Naive thymus-derived CD4-positive, alpha-beta T cell (primary cell): ENCODE measurements at regions not wholly inside any gene's neighbourhood (a gene's known extent, or its start where the extent isn't known, plus 50 kb on each side); places are given as distances from the start of the nearest gene placed in this dataset.

ENCODE experiments used
- ATAC-seq: fragments of 150-1000 bp; cut with Tn5 transposase; 2 replicates; pipeline ENCODE4 v1.10.0; 2021; ENCODE audit warnings: mild to moderate bottlenecking, moderate library complexity
- CTCF ChIA-PET: fragments of 350-600 bp; sonication (Branson Sonifier 250); formaldehyde crosslinking; loops from one replicate; lab custom pipeline; 2021; ENCODE audit warnings: antibody characterized with exemption; lab: Charles Lee
- POLR2A ChIA-PET: fragments of 350-600 bp; sonication (Branson Sonifier 250); formaldehyde crosslinking; loops from one replicate; lab custom pipeline; 2021; ENCODE audit warnings: antibody characterized with exemption, inconsistent platforms; lab: Charles Lee
- DNase-seq, 9 donors: peaks; one replicate each; pipeline versions ENCODE4 v3.0.0 to v3.0.0-alpha.2; 2020 to 2022; ENCODE audit warnings: mixed read lengths in 1 of 9
- H3K27ac ChIP-seq: one replicate; pipeline ENCODE4 v1.7.0; 2013; ENCODE audit warnings: mild to moderate bottlenecking, low read depth, low read length, moderate library complexity
- H3K27me3 ChIP-seq, 2 donors: one replicate each; pipeline ENCODE4 v1.7.0; 2013; ENCODE audit warnings: low read length in 2 of 2, mild to moderate bottlenecking in 2 of 2, moderate library complexity in 2 of 2; ENCODE audit not compliant: control insufficient read depth in 2 of 2, insufficient read depth in 2 of 2
- H3K36me3 ChIP-seq, 3 experiments: 1 replicate in 2 of 3; 2 replicates in 1 of 3; pipeline ENCODE4 v1.7.0; 2013; ENCODE audit warnings: low read length in 3 of 3, mild to moderate bottlenecking in 3 of 3, moderate library complexity in 1 of 3; ENCODE audit not compliant: insufficient read depth in 3 of 3, control insufficient read depth in 2 of 3
- H3K4me1 ChIP-seq, 2 donors: one replicate each; pipeline ENCODE4 v1.7.0; 2013; ENCODE audit warnings: low read length in 2 of 2, mild to moderate bottlenecking in 2 of 2, moderate library complexity in 1 of 2; ENCODE audit not compliant: control insufficient read depth in 2 of 2, insufficient read depth in 2 of 2
- H3K4me3 ChIP-seq: 2 replicates; pipeline ENCODE4 v1.7.0; 2013; ENCODE audit warnings: mild to moderate bottlenecking, low read length
- H3K9me3 ChIP-seq, 3 experiments: 1 replicate in 2 of 3; 2 replicates in 1 of 3; pipeline ENCODE4 v1.7.0; 2013; ENCODE audit warnings: low read length in 3 of 3; ENCODE audit not compliant: control insufficient read depth in 2 of 3
- H3K27ac Mint-ChIP-seq, 9 donors: one replicate each; pipeline ENCODE4 v1.8.0; 2020 to 2022; ENCODE audit warnings: mixed read lengths in 9 of 9, mild to moderate bottlenecking in 8 of 9, moderate library complexity in 5 of 9, inconsistent platforms in 2 of 9
- H3K27me3 Mint-ChIP-seq, 5 donors: one replicate each; pipeline ENCODE4 v1.8.0; 2021 to 2022; ENCODE audit warnings: mixed read lengths in 5 of 5, mild to moderate bottlenecking in 1 of 5
- H3K36me3 Mint-ChIP-seq, 5 donors: one replicate each; pipeline ENCODE4 v1.8.0; 2020 to 2022; ENCODE audit warnings: mixed read lengths in 5 of 5, mild to moderate bottlenecking in 3 of 5, inconsistent platforms in 1 of 5
- H3K4me1 Mint-ChIP-seq, 7 donors: one replicate each; pipeline ENCODE4 v1.8.0; 2020 to 2022; ENCODE audit warnings: mixed read lengths in 7 of 7, mild to moderate bottlenecking in 3 of 7, inconsistent platforms in 1 of 7
- H3K4me3 Mint-ChIP-seq, 10 donors: one replicate each; pipeline ENCODE4 v1.8.0; 2020 to 2022; ENCODE audit warnings: mild to moderate bottlenecking in 10 of 10, mixed read lengths in 10 of 10, moderate library complexity in 6 of 10, inconsistent platforms in 2 of 10
- H3K9me3 Mint-ChIP-seq, 11 donors: one replicate each; pipeline ENCODE4 v1.8.0; 2020 to 2022; ENCODE audit warnings: mixed read lengths in 11 of 11, mild to moderate bottlenecking in 4 of 11, inconsistent platforms in 1 of 11, moderate library complexity in 1 of 11
- intact Hi-C, 2 donors: fragments of 100-400 bp; cut with micrococcal nuclease; formaldehyde crosslinking; loops; one replicate each; pipeline ENCODE4 v1.15.1; 2023

DNA sequence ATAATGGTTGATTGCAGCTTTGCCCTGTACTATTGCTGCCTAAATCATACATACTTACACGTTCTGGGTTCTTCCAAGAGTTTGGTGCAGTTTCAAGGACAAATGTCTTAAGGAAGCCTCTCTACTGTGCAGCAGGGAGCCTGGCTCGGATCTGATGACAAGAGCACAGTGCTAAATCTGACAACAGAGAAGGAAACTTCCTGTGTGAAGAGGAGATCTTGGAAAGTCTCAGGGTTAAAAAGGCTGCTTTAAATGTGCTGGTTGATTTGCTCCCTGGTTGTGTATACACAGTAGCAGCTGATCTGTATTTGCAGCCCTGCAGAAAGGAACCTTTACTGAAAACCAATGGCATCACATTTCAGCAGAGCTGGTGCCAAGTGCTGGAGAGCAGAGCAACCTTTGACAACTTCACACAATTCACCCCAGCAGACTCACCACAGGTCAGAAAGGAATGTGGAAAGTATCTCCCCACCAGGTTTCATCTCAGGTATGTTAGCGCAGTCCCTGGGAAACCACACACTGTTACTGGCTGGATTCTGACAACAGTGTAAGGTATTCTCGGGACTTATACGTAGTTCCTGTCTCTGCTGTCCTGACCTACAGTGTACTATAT lies 355.0 kb upstream of the ESRRG start:
- Mint-ChIP-seq H3K27ac (no peak overlapping the region), H3K9me3 (peaks cover 0 to 5% (median 0%) of the 10 kb centered on the region in 11 donors), H3K27me3 (peaks cover 0 to 4% (median 0%) of the 10 kb centered on the region in 5 donors), H3K36me3 (peaks cover 0 to 4% (median 0%) of the 10 kb centered on the region in 5 donors), H3K4me1 (no peaks in the 10 kb centered on the region), H3K4me3 (no peak overlapping the region)
- Histone ChIP-seq H3K9me3 (no peaks in the 10 kb centered on the region), H3K4me3 (no peak overlapping the region), H3K27ac (no peak overlapping the region), H3K27me3 (no peaks in the 10 kb centered on the region), H3K36me3 (no peaks in the 10 kb centered on the region), H3K4me1 (no peaks in the 10 kb centered on the region)
- POLR2A ChIA-PET = no interaction called here
- CTCF ChIA-PET = no interaction called here
- no peak for ATAC-seq
- DNase-seq = no peak
- intact Hi-C loops = no loop called here

DNA sequence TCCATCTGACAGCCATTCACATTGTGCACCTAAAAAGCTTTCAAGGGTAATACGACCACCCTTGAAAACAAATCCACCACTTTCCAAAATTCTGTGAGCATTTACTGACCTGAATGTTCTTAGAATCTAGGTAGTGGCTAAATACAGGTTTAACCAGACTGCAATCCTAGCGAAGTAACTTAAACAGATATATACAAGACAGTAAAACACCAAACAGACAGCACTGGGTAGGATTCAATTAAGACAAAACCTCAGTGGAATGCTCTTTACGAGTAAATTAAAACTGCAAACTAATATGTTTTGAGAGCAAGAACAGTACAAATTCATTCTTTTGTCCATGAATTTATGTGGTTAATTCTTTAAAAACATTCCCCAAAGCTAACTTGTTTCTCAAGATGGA lies 354.2 kb upstream of the ESRRG start:
- Mint-ChIP-seq H3K4me1 (no peaks in the 10 kb centered on the region), H3K36me3 (no peaks in the 10 kb centered on the region)
- H3K27ac ChIP-seq = no peak overlapping the region

DNA sequence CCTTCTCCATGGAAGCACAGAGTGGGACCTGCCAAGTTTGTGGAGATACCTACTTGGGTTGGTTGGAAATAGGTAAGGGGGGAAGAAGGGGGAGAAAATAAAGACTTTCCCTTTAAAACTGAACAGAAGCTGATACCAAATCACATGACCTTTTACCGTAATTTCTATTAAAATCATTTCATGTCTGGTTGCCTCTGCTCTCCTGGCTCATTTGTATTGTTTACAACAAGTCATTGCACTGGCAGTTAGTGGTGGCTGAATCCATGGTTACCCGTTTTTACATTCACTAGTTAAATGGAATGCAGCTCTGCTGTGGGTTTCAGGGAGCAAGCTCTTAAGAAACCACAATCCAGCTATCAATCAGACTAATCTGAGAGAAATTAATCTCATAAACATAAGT lies 353.7 kb upstream of the ESRRG start:
- H3K36me3 Mint-ChIP-seq = no peaks in the 10 kb centered on the region
- Histone ChIP-seq H3K27me3 (no peaks in the 10 kb centered on the region), H3K4me3 (no peak overlapping the region), H3K27ac (no peak overlapping the region), H3K36me3 (no peaks in the 10 kb centered on the region), H3K9me3 (no peaks in the 10 kb centered on the region), H3K4me1 (no peaks in the 10 kb centered on the region)
- no peak for ATAC-seq
- H3K9me3 Mint-ChIP-seq = peaks cover 0 to 2% (median 0%) of the 10 kb centered on the region in 11 donors
- ChIA-PET CTCF (no interaction called here), POLR2A (no interaction called here)
- intact Hi-C loops = no loop called here
- no peaks in the 10 kb centered on the region for H3K4me1 Mint-ChIP-seq
- no peak overlapping the region for H3K27ac Mint-ChIP-seq
- peaks cover 0 to 4% (median 0%) of the 10 kb centered on the region in 5 donors for H3K27me3 Mint-ChIP-seq
- no peak for DNase-seq
- no peak overlapping the region for H3K4me3 Mint-ChIP-seq

More for the DNA sequence above, 354.2 kb upstream of the ESRRG start:
- Histone ChIP-seq H3K4me1 (no peaks in the 10 kb centered on the region), H3K27me3 (no peaks in the 10 kb centered on the region), H3K36me3 (no peaks in the 10 kb centered on the region), H3K9me3 (no peaks in the 10 kb centered on the region), H3K4me3 (no peak overlapping the region)
- no peak for ATAC-seq
- intact Hi-C loops = no loop called here
- Mint-ChIP-seq H3K4me3 (no peak overlapping the region), H3K27me3 (peaks cover 0 to 4% (median 0%) of the 10 kb centered on the region in 5 donors), H3K9me3 (peaks cover 0 to 4% (median 0%) of the 10 kb centered on the region in 11 donors), H3K27ac (no peak overlapping the region)
- DNase-seq = no peak
- CTCF ChIA-PET = no interaction called here
- POLR2A ChIA-PET = no interaction called here

DNA sequence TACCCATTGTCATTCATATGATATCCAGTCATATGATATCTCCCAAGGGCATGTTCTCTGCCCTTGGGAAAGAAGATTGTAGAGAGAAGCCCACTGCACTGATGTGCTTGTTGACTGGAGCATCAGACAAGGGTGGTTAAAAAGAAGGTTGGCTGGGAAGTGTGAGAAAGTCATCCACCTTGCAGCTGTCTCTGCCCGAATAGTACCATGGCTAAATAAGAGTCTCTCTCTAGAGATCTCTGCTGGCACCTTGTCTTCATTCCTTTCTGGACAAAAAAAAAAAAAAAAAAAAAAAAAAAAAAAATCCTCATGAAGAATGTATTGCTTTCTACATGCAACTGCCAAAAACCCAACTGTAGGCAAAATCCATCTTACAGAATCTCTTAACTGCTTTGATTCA lies 349.7 kb upstream of the ESRRG start:
- Mint-ChIP-seq H3K9me3 (peaks cover 0 to 8% (median 1%) of the 10 kb centered on the region in 11 donors), H3K27ac (no peak overlapping the region), H3K36me3 (no peaks in the 10 kb centered on the region), H3K4me3 (no peak overlapping the region), H3K27me3 (peaks cover 0 to 6% (median 0%) of the 10 kb centered on the region in 5 donors), H3K4me1 (no peaks in the 10 kb centered on the region)
- Histone ChIP-seq H3K27ac (no peak overlapping the region), H3K27me3 (no peaks in the 10 kb centered on the region), H3K36me3 (no peaks in the 10 kb centered on the region), H3K9me3 (no peaks in the 10 kb centered on the region), H3K4me1 (no peaks in the 10 kb centered on the region), H3K4me3 (no peak overlapping the region)
- intact Hi-C loops = no loop called here
- ATAC-seq (no peak), DNase-seq (no peak)
- ChIA-PET CTCF (no interaction called here), POLR2A (no interaction called here)

DNA sequence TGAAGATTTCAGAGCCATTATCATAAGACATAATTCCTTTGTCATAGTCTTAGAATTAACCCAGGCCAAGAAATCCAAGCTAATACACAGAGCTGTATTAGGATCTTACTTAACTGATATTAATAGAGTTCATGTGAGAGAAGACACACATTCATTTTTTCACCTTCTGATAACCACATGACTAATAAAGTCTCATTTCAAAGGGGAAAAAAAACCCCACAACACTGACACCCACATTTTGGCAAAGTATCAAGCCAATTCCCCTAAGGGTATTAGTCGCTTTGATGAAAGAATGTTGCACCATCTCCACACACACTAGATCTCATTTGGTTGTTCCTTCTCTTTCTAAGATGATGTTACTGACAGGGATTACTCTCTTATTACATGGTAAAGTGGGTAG lies 344.4 kb upstream of the ESRRG start:
- H3K4me1 ChIP-seq = no peaks in the 10 kb centered on the region
- intact Hi-C loops = no loop called here
- Mint-ChIP-seq H3K27ac (no peak overlapping the region), H3K4me3 (no peak overlapping the region), H3K4me1 (no peaks in the 10 kb centered on the region), H3K9me3 (peaks cover 0 to 11% (median 1%) of the 10 kb centered on the region in 11 donors), H3K36me3 (no peaks in the 10 kb centered on the region), H3K27me3 (peaks cover 0 to 3% (median 0%) of the 10 kb centered on the region in 5 donors)
- ChIA-PET POLR2A (no interaction called here), CTCF (interaction anchor here (0.6 kb wide), 1 partner anchor 27 kb away, joined by 3 read pairs; no protein-coding TSS in a partner anchor)
- ATAC-seq (no peak), DNase-seq (no peak)
- no peaks in the 10 kb centered on the region for H3K36me3 ChIP-seq
- H3K9me3 ChIP-seq = no peaks in the 10 kb centered on the region
- no peak overlapping the region for H3K27ac ChIP-seq
- H3K27me3 ChIP-seq = no peaks in the 10 kb centered on the region
- no peak overlapping the region for H3K4me3 ChIP-seq

DNA sequence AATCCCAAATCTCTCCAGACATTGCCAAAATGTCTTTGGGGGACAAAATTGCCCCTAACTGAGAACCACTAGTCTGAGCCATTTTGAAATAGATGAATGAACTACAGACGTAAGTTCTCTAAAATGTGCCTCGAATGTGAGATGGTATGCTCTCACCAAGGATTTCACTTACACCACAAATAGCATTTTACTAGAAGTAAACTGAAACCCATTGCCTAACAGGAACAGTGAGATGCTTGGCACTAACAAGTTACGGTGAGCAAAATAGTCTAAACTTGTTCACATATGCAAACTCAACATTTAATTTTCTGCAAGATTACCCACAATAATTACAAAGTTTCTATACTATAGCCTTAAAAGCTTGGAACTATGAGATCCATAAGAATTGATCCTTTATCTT lies 343.6 kb upstream of the ESRRG start:
- Mint-ChIP-seq H3K36me3 (no peaks in the 10 kb centered on the region), H3K4me1 (no peaks in the 10 kb centered on the region), H3K27me3 (peaks cover 0 to 3% (median 0%) of the 10 kb centered on the region in 5 donors), H3K4me3 (no peak overlapping the region), H3K9me3 (peaks cover 0 to 11% (median 1%) of the 10 kb centered on the region in 11 donors), H3K27ac (no peak overlapping the region)
- ChIA-PET CTCF (no interaction called here), POLR2A (no interaction called here)
- no peaks in the 10 kb centered on the region for H3K36me3 ChIP-seq
- H3K9me3 ChIP-seq = no peaks in the 10 kb centered on the region
- no peaks in the 10 kb centered on the region for H3K27me3 ChIP-seq
- no peaks in the 10 kb centered on the region for H3K4me1 ChIP-seq
- intact Hi-C loops = no loop called here
- DNase-seq (no peak), ATAC-seq (no peak)
- H3K4me3 ChIP-seq = no peak overlapping the region
- H3K27ac ChIP-seq = no peak overlapping the region

DNA sequence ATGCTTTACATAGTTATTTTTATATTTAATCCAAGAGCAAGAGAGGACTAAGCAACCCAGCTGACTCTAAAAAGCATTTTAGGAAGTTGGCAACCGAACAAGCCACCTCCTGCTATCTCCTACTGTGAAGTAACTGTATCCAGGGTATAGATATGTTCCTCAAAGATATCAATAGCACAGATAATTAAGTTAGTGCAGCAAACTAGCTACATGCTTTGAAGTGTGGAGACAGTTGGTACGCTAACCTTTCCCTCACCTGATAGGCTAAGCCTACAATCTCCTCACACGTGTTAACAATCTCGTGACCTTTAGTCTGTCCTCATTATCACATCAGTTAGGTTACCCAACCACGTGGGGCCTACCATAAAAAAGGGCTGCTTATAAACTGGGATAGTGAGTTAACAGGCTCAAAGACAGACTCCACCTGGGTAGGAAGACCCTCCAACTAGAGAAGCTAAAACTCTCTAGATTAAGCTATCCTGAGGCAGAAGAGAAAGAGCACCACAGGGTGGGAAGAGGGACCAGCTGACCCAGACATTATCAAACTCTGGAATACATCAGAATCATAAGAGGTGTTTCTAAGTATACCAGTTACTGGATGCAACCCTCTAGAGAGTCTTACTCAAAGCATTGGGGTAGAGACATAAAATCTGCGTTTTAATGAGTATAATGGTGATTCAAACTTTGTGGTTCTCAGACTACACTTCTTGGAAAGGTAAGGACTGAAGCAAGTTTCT lies 340.1 kb upstream of the ESRRG start:
- Mint-ChIP-seq H3K36me3 (no peaks in the 10 kb centered on the region), H3K4me3 (no peak overlapping the region), H3K27ac (no peak overlapping the region), H3K4me1 (no peaks in the 10 kb centered on the region), H3K27me3 (peaks cover 0 to 3% (median 0%) of the 10 kb centered on the region in 5 donors), H3K9me3 (peaks cover 0 to 13% (median 0%) of the 10 kb centered on the region in 11 donors)
- ChIA-PET CTCF (no interaction called here), POLR2A (no interaction called here)
- H3K36me3 ChIP-seq = no peaks in the 10 kb centered on the region
- no peak overlapping the region for H3K4me3 ChIP-seq
- intact Hi-C loops = no loop called here
- H3K9me3 ChIP-seq = no peaks in the 10 kb centered on the region
- no peaks in the 10 kb centered on the region for H3K27me3 ChIP-seq
- H3K4me1 ChIP-seq = no peaks in the 10 kb centered on the region
- no peak for ATAC-seq
- DNase-seq = no peak
- H3K27ac ChIP-seq = no peak overlapping the region
